ENCODE measurements at regions not wholly inside any gene's neighbourhood (a gene's known extent, or its start where the extent isn't known, plus 50 kb on each side); places are given as distances from the start of the nearest gene placed in this dataset.

- no peak for TF ChIP-seq POLR2A (IDR thresholded peaks at IDR 0.05; ENCODE audit: extremely low read depth, insufficient read length)
- TF ChIP-seq, protein P1, sequence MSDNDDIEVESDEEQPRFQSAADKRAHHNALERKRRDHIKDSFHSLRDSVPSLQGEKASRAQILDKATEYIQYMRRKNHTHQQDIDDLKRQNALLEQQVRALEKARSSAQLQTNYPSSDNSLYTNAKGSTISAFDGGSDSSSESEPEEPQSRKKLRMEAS (IDR thresholded peaks at IDR 0.05; ENCODE audit: low read depth, low read length) = no peak
- TF ChIP-seq MYC (IDR thresholded peaks at IDR 0.05; ENCODE audit: low read depth, low read length) = no peak
- no peak for TF ChIP-seq CTCF (IDR thresholded peaks at IDR 0.05; ENCODE audit: low read depth, low read length)
- H3K4me3 ChIP-seq (ENCODE audit: low read depth, low read length) = no peak overlapping the region
- DNase-seq (ENCODE audit: low read depth) = no peak
Observed at GRCh38 chr5:166671811-166672210, 1619.6 kb upstream of the WWC1 start.

DNA sequence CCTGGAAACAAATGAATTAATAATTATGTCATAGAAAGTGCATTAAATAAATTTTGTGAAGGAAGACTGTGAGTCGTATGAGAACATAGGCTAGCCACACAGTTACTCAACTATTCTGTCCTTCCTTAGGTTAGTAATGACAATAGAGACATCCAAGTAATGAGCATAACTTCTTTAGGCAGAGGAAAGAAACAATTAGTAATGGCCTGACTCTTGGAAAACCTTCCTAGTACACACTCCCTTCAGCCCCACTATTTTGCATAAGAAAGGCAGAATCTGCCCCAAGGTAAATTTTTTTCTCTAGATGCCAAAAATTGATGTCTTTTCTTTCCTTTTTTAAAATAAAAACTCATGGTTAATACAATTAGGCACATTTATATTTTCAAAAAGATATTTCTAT is 1619.0 kb upstream of the WWC1 start:
- H3K4me3 ChIP-seq (ENCODE audit: low read depth, low read length) = no peak overlapping the region
- no peak for DNase-seq (ENCODE audit: low read depth)
- TF ChIP-seq MYC (IDR thresholded peaks at IDR 0.05; ENCODE audit: low read depth, low read length) (no peak), CTCF (IDR thresholded peaks at IDR 0.05; ENCODE audit: low read depth, low read length) (no peak), POLR2A (IDR thresholded peaks at IDR 0.05; ENCODE audit: extremely low read depth, insufficient read length) (no peak)
- TF ChIP-seq, protein P1 (IDR thresholded peaks at IDR 0.05; ENCODE audit: low read depth, low read length) = no peak

- DNase-seq (ENCODE audit: low read depth) = no peak
- no peak for TF ChIP-seq POLR2A (IDR thresholded peaks at IDR 0.05; ENCODE audit: extremely low read depth, insufficient read length)
- TF ChIP-seq MYC (IDR thresholded peaks at IDR 0.05; ENCODE audit: low read depth, low read length) = no peak
- TF ChIP-seq, protein P1 (IDR thresholded peaks at IDR 0.05; ENCODE audit: low read depth, low read length) = no peak
- no peak for TF ChIP-seq CTCF (IDR thresholded peaks at IDR 0.05; ENCODE audit: low read depth, low read length)
- H3K4me3 ChIP-seq (ENCODE audit: low read depth, low read length) = no peak overlapping the region
Observed at GRCh38 chr5:166677891-166678290, 1613.6 kb upstream of the WWC1 start.

DNA sequence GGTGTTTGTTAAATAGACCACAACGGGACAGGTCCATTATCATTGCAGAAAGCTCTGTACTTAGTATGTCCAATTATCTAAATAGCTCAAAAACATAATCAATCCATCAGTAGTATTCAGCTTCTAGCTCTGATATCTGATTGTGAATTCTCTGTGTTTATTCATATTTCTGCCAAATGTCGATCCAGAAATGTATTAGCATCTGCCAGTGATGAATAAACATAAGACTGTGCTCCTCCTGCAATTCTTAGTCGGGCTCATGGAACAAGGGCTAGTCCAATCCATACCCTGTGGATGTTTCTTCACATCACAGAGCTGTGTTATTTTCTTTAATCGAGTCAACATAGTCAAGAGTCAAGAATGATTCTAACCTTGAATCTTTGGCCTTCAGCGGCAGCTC is 1612.1 kb upstream of the WWC1 start:
- TF ChIP-seq MYC (IDR thresholded peaks at IDR 0.05; ENCODE audit: low read depth, low read length) (no peak), POLR2A (IDR thresholded peaks at IDR 0.05; ENCODE audit: extremely low read depth, insufficient read length) (no peak), CTCF (IDR thresholded peaks at IDR 0.05; ENCODE audit: low read depth, low read length) (no peak)
- TF ChIP-seq, protein P1 (IDR thresholded peaks at IDR 0.05; ENCODE audit: low read depth, low read length) = no peak

GRCh38 chr5:166695326-166695725 is 1596.1 kb upstream of the WWC1 start:
- no peak for DNase-seq (ENCODE audit: low read depth)

More for the DNA sequence above, 1612.1 kb upstream of the WWC1 start:
- DNase-seq (ENCODE audit: low read depth) = no peak
- H3K4me3 ChIP-seq (ENCODE audit: low read depth, low read length) = no peak overlapping the region

More at GRCh38 chr5:166695326-166695725, 1596.1 kb upstream of the WWC1 start:
- no peak overlapping the region for H3K4me3 ChIP-seq (ENCODE audit: low read depth, low read length)
- TF ChIP-seq MYC (IDR thresholded peaks at IDR 0.05; ENCODE audit: low read depth, low read length) (no peak), CTCF (IDR thresholded peaks at IDR 0.05; ENCODE audit: low read depth, low read length) (no peak), POLR2A (IDR thresholded peaks at IDR 0.05; ENCODE audit: extremely low read depth, insufficient read length) (no peak)
- TF ChIP-seq, protein P1 (IDR thresholded peaks at IDR 0.05; ENCODE audit: low read depth, low read length) = no peak

Data from NB4 (cell line).